Trophoblast cell (in vitro differentiated cells and primary cell): ENCODE measurements at regions not wholly inside any gene's neighbourhood (a gene's known extent, or its start where the extent isn't known, plus 50 kb on each side); places are given as distances from the start of the nearest gene placed in this dataset.
"Not testable (repeated sequence)": the region's sequence is repeated elsewhere in the genome, so short reads cannot be mapped to it uniquely, and the experiment has no call there.

Experiments used
- DNase-seq, 2 donors: peaks; one replicate each; pipeline ENCODE4 v3.0.0-alpha.2; 2016
- H2AFZ ChIP-seq: 2 replicates; pipeline ENCODE4 v1.6.1; 2013; ENCODE audit warnings: low read length, moderate library complexity, mild to moderate bottlenecking; ENCODE audit not compliant: insufficient read depth, poor library complexity
- H2AK5ac ChIP-seq: 2 replicates; pipeline ENCODE4 v1.6.1; 2013; ENCODE audit warnings: mild to moderate bottlenecking, low read length
- H2BK120ac ChIP-seq: 2 replicates; pipeline ENCODE4 v1.6.1; 2013; ENCODE audit warnings: low read length, mild to moderate bottlenecking, moderate library complexity; ENCODE audit not compliant: insufficient read depth, poor library complexity
- H2BK12ac ChIP-seq: 2 replicates; pipeline ENCODE4 v1.6.1; 2013; ENCODE audit warnings: mild to moderate bottlenecking, low read length, moderate library complexity
- H2BK5ac ChIP-seq: 2 replicates; pipeline ENCODE4 v1.6.1; 2013; ENCODE audit warnings: low read length, low read depth, moderate library complexity, mild to moderate bottlenecking; ENCODE audit not compliant: poor library complexity
- H3K14ac ChIP-seq: 2 replicates; pipeline ENCODE4 v1.6.1; 2013; ENCODE audit warnings: mild to moderate bottlenecking, low read length
- H3K18ac ChIP-seq: 2 replicates; pipeline ENCODE4 v1.6.1; 2013; ENCODE audit warnings: mild to moderate bottlenecking, low read length
- H3K23ac ChIP-seq: 2 replicates; pipeline ENCODE4 v1.6.1; 2013; ENCODE audit warnings: low read length
- H3K27ac ChIP-seq: 2 replicates; pipeline ENCODE4 v1.5.1; 2013; ENCODE audit warnings: low read depth, mild to moderate bottlenecking, inconsistent platforms, low read length, moderate library complexity
- H3K27me3 ChIP-seq: 2 replicates; pipeline ENCODE4 v1.6.1; 2013; ENCODE audit warnings: inconsistent platforms, mild to moderate bottlenecking, low read length, moderate library complexity; ENCODE audit not compliant: insufficient read depth
- H3K36me3 ChIP-seq, 2 experiments: 1 replicate in 1 of 2; 2 replicates in 1 of 2; pipeline ENCODE4 v1.6.1; 2013; ENCODE audit warnings: low read length in 2 of 2, mild to moderate bottlenecking in 2 of 2, moderate library complexity in 1 of 2; ENCODE audit not compliant: insufficient read depth in 2 of 2, control insufficient read depth in 1 of 2
- H3K4ac ChIP-seq: 2 replicates; pipeline ENCODE4 v1.6.1; 2013; ENCODE audit warnings: low read depth, mild to moderate bottlenecking, low read length, moderate library complexity
- H3K4me1 ChIP-seq, 2 experiments: 1 replicate in 1 of 2; 2 replicates in 1 of 2; pipeline ENCODE4 v1.6.1; 2013; ENCODE audit warnings: low read length in 2 of 2, mild to moderate bottlenecking in 2 of 2, moderate library complexity in 1 of 2; ENCODE audit not compliant: insufficient read depth in 2 of 2, control insufficient read depth in 1 of 2
- H3K4me2 ChIP-seq: 2 replicates; pipeline ENCODE4 v1.6.1; 2013; ENCODE audit warnings: inconsistent platforms, mild to moderate bottlenecking, low read length, moderate library complexity
- H3K4me3 ChIP-seq: 2 replicates; pipeline ENCODE4 v1.5.1; 2013; ENCODE audit warnings: mild to moderate bottlenecking, low read depth, low read length, inconsistent platforms
- H3K79me1 ChIP-seq: one replicate; pipeline ENCODE4 v1.6.1; 2013; ENCODE audit warnings: low read length
- H3K79me2 ChIP-seq: 2 replicates; pipeline ENCODE4 v1.6.1; 2013; ENCODE audit warnings: low read length, mild to moderate bottlenecking; ENCODE audit not compliant: control insufficient read depth, insufficient read depth, poor library complexity
- H3K9ac ChIP-seq: 2 replicates; pipeline ENCODE4 v1.6.1; 2013; ENCODE audit warnings: mild to moderate bottlenecking, low read length
- H3K9me3 ChIP-seq: 2 replicates; pipeline ENCODE4 v1.6.1; 2013; ENCODE audit warnings: low read depth, mild to moderate bottlenecking, control low read depth, inconsistent platforms, low read length; ENCODE audit not compliant: insufficient read depth
- H4K12ac ChIP-seq: 2 replicates; pipeline ENCODE4 v1.6.1; 2013; ENCODE audit warnings: low read depth, mild to moderate bottlenecking, low read length, moderate library complexity
- H4K8ac ChIP-seq: 2 replicates; pipeline ENCODE4 v1.6.1; 2013; ENCODE audit warnings: low read depth, mild to moderate bottlenecking, low read length, moderate library complexity
- H4K91ac ChIP-seq: one replicate; pipeline ENCODE4 v1.6.1; 2013; ENCODE audit warnings: low read depth, mild to moderate bottlenecking, low read length, moderate library complexity
- WGBS: extraction: QIAGEN DNeasy Blood & Tissue Kit; methylation state at CpG from one replicate; pipeline ENCODE4 v1.1.7; 2013; ENCODE audit warnings: missing lambda C conversion rate; ENCODE audit not compliant: insufficient read length, insufficient coverage; ENCODE audit errors: extremely low coverage; 5-methylcytosine and 5-hydroxymethylcytosine counted together

- no peak overlapping the region for H4K12ac ChIP-seq
- H3K14ac ChIP-seq: no peak overlapping the region
- WGBS: no CpG with 5 or more reads among the region's 3 CpGs
- H3K4me1 ChIP-seq: no peaks in the 10 kb centered on the region
- H3K27me3 ChIP-seq: no peaks in the 10 kb centered on the region
- no peak overlapping the region for H3K4me2 ChIP-seq
- H4K91ac ChIP-seq: no peak overlapping the region
- no peaks in the 10 kb centered on the region for H3K36me3 ChIP-seq
- no peak overlapping the region for H3K9ac ChIP-seq
- no peak overlapping the region for H3K4ac ChIP-seq
- no peak overlapping the region for H4K8ac ChIP-seq
- H2AK5ac ChIP-seq: no peak overlapping the region
- H2BK120ac ChIP-seq: no peak overlapping the region
- peaks cover 1% of the 10 kb centered on the region for H3K9me3 ChIP-seq
- no peaks in the 10 kb centered on the region for H3K79me1 ChIP-seq
- H2AFZ ChIP-seq: no peak overlapping the region
- H3K23ac ChIP-seq: no peak overlapping the region
- H3K27ac ChIP-seq: no peak overlapping the region
- no peak overlapping the region for H3K4me3 ChIP-seq
- no peaks in the 10 kb centered on the region for H3K79me2 ChIP-seq
- H3K18ac ChIP-seq: no peak overlapping the region
- no peak for DNase-seq
- no peak overlapping the region for H2BK5ac ChIP-seq
- no peak overlapping the region for H2BK12ac ChIP-seq
These were observed 336.2 kb upstream of the CNR1 start for GRCh38 chr6:88502391-88502790.

DNA sequence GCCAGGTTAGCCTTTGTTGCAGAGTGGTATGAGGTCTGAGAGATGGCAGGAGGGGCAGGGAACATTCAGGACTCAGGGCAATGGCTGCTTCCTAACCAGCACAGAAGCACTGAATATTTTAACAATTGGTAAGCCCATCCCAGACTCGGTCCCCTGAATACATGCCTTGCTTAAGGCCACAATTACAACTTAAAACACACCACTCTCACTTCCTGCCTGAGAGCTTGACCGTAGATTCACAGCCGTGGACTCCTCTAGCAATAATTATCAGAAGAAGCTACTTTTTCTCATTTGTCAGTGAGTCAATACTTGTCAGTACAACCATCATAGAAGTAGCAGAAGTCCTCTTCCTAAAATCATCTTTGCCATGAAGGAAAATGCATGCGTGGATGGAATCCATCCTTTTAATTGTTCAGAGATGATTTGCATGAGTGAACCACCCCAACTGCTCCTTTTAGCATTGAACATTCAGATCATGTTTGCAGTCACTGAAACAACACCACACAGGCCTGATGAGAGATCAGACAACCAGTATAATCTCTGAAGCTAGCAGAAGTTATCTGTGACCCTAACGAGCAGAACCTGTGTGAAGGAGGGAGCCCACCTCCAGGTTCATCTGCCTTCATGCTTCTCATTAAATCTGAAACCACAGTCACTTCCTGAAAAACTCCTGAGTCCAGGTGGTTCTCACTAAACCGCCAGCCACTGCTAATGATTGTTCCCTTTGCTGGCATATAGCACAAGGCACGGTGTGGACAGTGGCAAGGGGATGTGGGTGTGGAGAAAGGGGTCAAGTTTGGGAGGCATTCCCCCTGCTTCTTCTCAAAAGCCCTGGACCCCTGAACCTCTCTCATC lies 333.9 kb upstream of the CNR1 start:
- no peaks in the 10 kb centered on the region for H3K4me1 ChIP-seq
- H2AK5ac ChIP-seq: no peak overlapping the region
- H3K4me3 ChIP-seq: no peak overlapping the region
- no peak overlapping the region for H3K14ac ChIP-seq
- no peak overlapping the region for H2BK5ac ChIP-seq
- no peak overlapping the region for H2BK120ac ChIP-seq
- no peak overlapping the region for H3K4me2 ChIP-seq
- no peaks in the 10 kb centered on the region for H3K79me1 ChIP-seq
- H3K23ac ChIP-seq: no peak overlapping the region
- DNase-seq: no peak
- no peak overlapping the region for H2AFZ ChIP-seq
- H4K91ac ChIP-seq: no peak overlapping the region
- peaks cover 1% of the 10 kb centered on the region for H3K9me3 ChIP-seq
- H3K27ac ChIP-seq: no peak overlapping the region
- H3K27me3 ChIP-seq: no peaks in the 10 kb centered on the region
- WGBS: no CpG with 5 or more reads among the region's 7 CpGs
- H3K18ac ChIP-seq: no peak overlapping the region
- H4K12ac ChIP-seq: no peak overlapping the region
- no peak overlapping the region for H3K4ac ChIP-seq
- no peak overlapping the region for H3K9ac ChIP-seq
- no peak overlapping the region for H4K8ac ChIP-seq
- H2BK12ac ChIP-seq: no peak overlapping the region
- no peaks in the 10 kb centered on the region for H3K79me2 ChIP-seq
- no peaks in the 10 kb centered on the region for H3K36me3 ChIP-seq

GRCh38 chr6:88499436-88499835 lies 333.3 kb upstream of the CNR1 start:
- H2AK5ac ChIP-seq: no peak overlapping the region
- no CpG with 5 or more reads among the region's 3 CpGs for WGBS
- H3K4me1 ChIP-seq: no peaks in the 10 kb centered on the region
- no peak overlapping the region for H2AFZ ChIP-seq
- H3K14ac ChIP-seq: no peak overlapping the region
- no peak overlapping the region for H3K4ac ChIP-seq
- no peak overlapping the region for H2BK5ac ChIP-seq
- no peak overlapping the region for H4K12ac ChIP-seq
- no peak overlapping the region for H3K27ac ChIP-seq
- no peak for DNase-seq
- H3K79me1 ChIP-seq: no peaks in the 10 kb centered on the region
- no peak overlapping the region for H3K23ac ChIP-seq
- no peak overlapping the region for H3K9ac ChIP-seq
- H4K8ac ChIP-seq: no peak overlapping the region
- no peaks in the 10 kb centered on the region for H3K36me3 ChIP-seq
- no peak overlapping the region for H3K4me3 ChIP-seq
- no peaks in the 10 kb centered on the region for H3K79me2 ChIP-seq
- no peak overlapping the region for H2BK120ac ChIP-seq
- H3K4me2 ChIP-seq: no peak overlapping the region
- no peaks in the 10 kb centered on the region for H3K27me3 ChIP-seq
- H4K91ac ChIP-seq: no peak overlapping the region
- peaks cover 1% of the 10 kb centered on the region for H3K9me3 ChIP-seq
- no peak overlapping the region for H3K18ac ChIP-seq
- no peak overlapping the region for H2BK12ac ChIP-seq

- DNase-seq, H3K4me3 ChIP-seq, H3K18ac ChIP-seq, H3K79me2 ChIP-seq, H2AFZ ChIP-seq, H3K79me1 ChIP-seq, H3K4me1 ChIP-seq, H4K8ac ChIP-seq, H3K23ac ChIP-seq, H3K14ac ChIP-seq, H2AK5ac ChIP-seq, H3K4me2 ChIP-seq, H2BK120ac ChIP-seq, H3K27me3 ChIP-seq, H3K27ac ChIP-seq, H3K36me3 ChIP-seq, H4K12ac ChIP-seq, H3K4ac ChIP-seq, H3K9ac ChIP-seq, H2BK12ac ChIP-seq, H2BK5ac ChIP-seq, H3K9me3 ChIP-seq, H4K91ac ChIP-seq: not testable (repeated sequence)
- no CpG with 5 or more reads among the region's 8 CpGs for WGBS
These were observed 331.3 kb upstream of the CNR1 start for GRCh38 chr6:88497403-88497802.
